ENCODE measurements at regions not wholly inside any gene's neighbourhood (a gene's known extent, or its start where the extent isn't known, plus 50 kb on each side); places are given as distances from the start of the nearest gene placed in this dataset.

DNA sequence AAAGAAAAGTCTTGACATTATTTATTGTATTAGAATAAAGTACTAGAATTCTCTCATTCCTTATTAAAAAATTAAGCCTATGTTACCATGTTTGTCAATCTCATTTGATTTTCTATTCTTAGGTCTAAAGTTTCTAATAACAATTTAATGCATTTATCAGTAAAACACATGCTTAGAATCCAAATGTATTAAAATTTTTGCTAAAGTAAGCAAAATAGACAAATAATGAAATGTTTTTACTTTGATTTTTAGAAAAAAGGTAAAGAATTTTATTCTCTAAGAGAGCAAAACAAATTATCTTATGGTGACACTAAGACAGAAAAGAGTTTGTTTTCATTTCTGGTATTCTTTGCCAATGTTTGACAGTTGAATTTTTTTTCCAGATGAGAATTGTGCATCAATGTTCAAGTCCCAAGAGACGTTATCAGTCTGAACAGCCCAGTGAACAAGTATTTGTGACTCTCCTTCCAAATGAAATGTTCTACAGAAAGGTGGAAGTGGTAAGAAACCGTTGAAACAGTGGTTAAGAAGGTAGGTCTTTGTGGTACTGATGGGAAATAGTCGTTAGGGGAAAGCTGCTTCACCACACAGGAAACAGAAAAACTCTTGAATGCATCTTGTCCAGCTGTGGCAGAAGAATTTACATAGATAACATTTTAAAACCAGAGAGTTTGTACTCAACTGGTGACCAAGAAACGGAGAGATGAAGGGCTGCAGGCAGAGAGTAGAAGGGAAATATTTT is 402.5 kb downstream of the PTPRC start:
- Histone ChIP-seq H4K20me1 (ENCODE audit: low read depth, low read length) (no peaks in the 10 kb centered on the region), H3K27me3 (ENCODE audit: low read length) (no peaks in the 10 kb centered on the region), H3K4me2 (ENCODE audit: low read depth, low read length, poor library complexity, severe bottlenecking) (peak overlapping the region; percentile 94), H2AFZ (ENCODE audit: low read depth, low read length, severe bottlenecking) (no peak overlapping the region), H3K9me3 (ENCODE audit: insufficient read depth, low read length) (no peaks in the 10 kb centered on the region), H3K79me2 (ENCODE audit: insufficient read depth, low read length) (no peaks in the 10 kb centered on the region), H3K36me3 (ENCODE audit: low read length) (no peaks in the 10 kb centered on the region; the same call in 1 of the 2 replicates), H3K9me2 (replicated peaks; ENCODE audit: insufficient read depth, low read length) (no peaks in the 10 kb centered on the region), H3F3A (ENCODE audit: insufficient read depth) (peaks cover 21% of the 10 kb centered on the region), H3K4me3 (ENCODE audit: insufficient read depth, low read length, poor library complexity, severe bottlenecking) (peak overlapping the region; percentile 39), H3K9ac (ENCODE audit: low read length) (peak overlapping the region; percentile 42), H3K27ac (ENCODE audit: low read depth, low read length) (peak overlapping the region; percentile 99)
- TF ChIP-seq, protein P1, sequence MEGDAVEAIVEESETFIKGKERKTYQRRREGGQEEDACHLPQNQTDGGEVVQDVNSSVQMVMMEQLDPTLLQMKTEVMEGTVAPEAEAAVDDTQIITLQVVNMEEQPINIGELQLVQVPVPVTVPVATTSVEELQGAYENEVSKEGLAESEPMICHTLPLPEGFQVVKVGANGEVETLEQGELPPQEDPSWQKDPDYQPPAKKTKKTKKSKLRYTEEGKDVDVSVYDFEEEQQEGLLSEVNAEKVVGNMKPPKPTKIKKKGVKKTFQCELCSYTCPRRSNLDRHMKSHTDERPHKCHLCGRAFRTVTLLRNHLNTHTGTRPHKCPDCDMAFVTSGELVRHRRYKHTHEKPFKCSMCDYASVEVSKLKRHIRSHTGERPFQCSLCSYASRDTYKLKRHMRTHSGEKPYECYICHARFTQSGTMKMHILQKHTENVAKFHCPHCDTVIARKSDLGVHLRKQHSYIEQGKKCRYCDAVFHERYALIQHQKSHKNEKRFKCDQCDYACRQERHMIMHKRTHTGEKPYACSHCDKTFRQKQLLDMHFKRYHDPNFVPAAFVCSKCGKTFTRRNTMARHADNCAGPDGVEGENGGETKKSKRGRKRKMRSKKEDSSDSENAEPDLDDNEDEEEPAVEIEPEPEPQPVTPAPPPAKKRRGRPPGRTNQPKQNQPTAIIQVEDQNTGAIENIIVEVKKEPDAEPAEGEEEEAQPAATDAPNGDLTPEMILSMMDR (IDR thresholded peaks at IDR 0.05; ENCODE audit: insufficient read depth, low read length, poor library complexity, severe bottlenecking) = no peak
- TF ChIP-seq EZH2phosphoT487 (conservative IDR thresholded peaks at IDR 0.05; ENCODE audit: low read length) = no peak

DNA sequence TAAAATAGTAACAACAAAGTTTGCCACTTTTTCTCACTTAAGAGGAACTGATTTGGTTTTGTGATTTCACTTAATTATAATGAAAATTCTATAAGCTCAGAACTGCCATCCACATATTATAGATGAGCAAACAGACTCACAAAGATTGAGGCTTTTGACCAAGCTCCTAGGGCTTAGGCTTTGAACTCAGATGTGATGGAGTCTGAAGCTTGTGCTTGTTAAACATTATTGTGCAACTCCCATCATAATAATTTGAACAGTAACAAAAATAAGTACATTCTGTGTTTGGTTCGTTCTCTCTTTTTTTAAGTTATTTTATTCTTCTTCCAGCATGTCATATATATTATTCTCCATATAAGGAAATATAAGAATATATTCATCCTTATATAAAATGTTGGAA is 403.4 kb downstream of the PTPRC start:
- Histone ChIP-seq H3F3A (ENCODE audit: insufficient read depth) (peaks cover 21% of the 10 kb centered on the region), H3K9ac (ENCODE audit: low read length) (peak overlapping the region; percentile 42), H3K9me3 (ENCODE audit: insufficient read depth, low read length) (no peaks in the 10 kb centered on the region), H3K79me2 (ENCODE audit: insufficient read depth, low read length) (no peaks in the 10 kb centered on the region), H4K20me1 (ENCODE audit: low read depth, low read length) (no peaks in the 10 kb centered on the region), H3K27me3 (ENCODE audit: low read length) (no peaks in the 10 kb centered on the region), H2AFZ (ENCODE audit: low read depth, low read length, severe bottlenecking) (no peak overlapping the region), H3K4me2 (ENCODE audit: low read depth, low read length, poor library complexity, severe bottlenecking) (peak overlapping the region; percentile 94), H3K27ac (ENCODE audit: low read depth, low read length) (peak overlapping the region; percentile 99), H3K36me3 (ENCODE audit: low read length) (no peaks in the 10 kb centered on the region; the same call in 1 of the 2 replicates), H3K4me3 (ENCODE audit: insufficient read depth, low read length, poor library complexity, severe bottlenecking) (peak overlapping the region; percentile 35), H3K9me2 (replicated peaks; ENCODE audit: insufficient read depth, low read length) (no peaks in the 10 kb centered on the region)
- TF ChIP-seq, protein P1 (IDR thresholded peaks at IDR 0.05; ENCODE audit: insufficient read depth, low read length, poor library complexity, severe bottlenecking) = no peak
- no peak for TF ChIP-seq EZH2phosphoT487 (conservative IDR thresholded peaks at IDR 0.05; ENCODE audit: low read length)

DNA sequence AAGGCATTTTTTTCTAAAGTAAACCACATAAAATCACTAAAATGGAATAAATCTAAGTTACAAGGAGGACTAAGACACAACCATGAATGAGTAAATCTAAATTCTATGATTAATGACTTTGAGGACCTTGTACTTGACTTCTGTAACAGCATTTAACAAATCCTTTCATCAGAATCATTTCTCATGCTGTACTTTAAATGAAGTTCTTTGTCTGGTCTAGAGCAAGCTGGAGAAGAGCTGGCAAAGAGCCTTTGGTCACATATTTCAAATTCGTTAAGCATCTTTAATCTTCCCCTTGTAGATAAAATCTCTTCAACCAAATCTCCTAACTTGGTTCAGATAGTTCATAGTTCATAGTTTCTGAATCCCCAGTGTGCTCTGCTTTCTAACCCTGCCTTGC is 405.4 kb downstream of the PTPRC start:
- no peak overlapping the region for H3K9ac ChIP-seq (ENCODE audit: low read length)
- H3K27ac ChIP-seq (ENCODE audit: low read depth, low read length) = no peak overlapping the region
- H3K9me2 ChIP-seq (replicated peaks; ENCODE audit: insufficient read depth, low read length) = no peaks in the 10 kb centered on the region
- H3K4me3 ChIP-seq (ENCODE audit: insufficient read depth, low read length, poor library complexity, severe bottlenecking) = no peak overlapping the region
- peaks cover 19% of the 10 kb centered on the region for H3F3A ChIP-seq (ENCODE audit: insufficient read depth)
- H3K27me3 ChIP-seq (ENCODE audit: low read length) = no peaks in the 10 kb centered on the region
- no peak overlapping the region for H2AFZ ChIP-seq (ENCODE audit: low read depth, low read length, severe bottlenecking)
- no peaks in the 10 kb centered on the region; the same call in 1 of the 2 replicates for H3K9me3 ChIP-seq (ENCODE audit: insufficient read depth, low read length)
- TF ChIP-seq EZH2phosphoT487 (conservative IDR thresholded peaks at IDR 0.05; ENCODE audit: low read length) = no peak
- TF ChIP-seq, protein P1 (IDR thresholded peaks at IDR 0.05; ENCODE audit: insufficient read depth, low read length, poor library complexity, severe bottlenecking) = no peak
- H3K4me2 ChIP-seq (ENCODE audit: low read depth, low read length, poor library complexity, severe bottlenecking) = no peak overlapping the region
- H3K36me3 ChIP-seq (ENCODE audit: low read length) = no peaks in the 10 kb centered on the region; the same call in 1 of the 2 replicates
- H3K79me2 ChIP-seq (ENCODE audit: insufficient read depth, low read length) = no peaks in the 10 kb centered on the region
- H4K20me1 ChIP-seq (ENCODE audit: low read depth, low read length) = no peaks in the 10 kb centered on the region
